WTC11 (cell line): ENCODE measurements at regions not wholly inside any gene's neighbourhood (a gene's known extent, or its start where the extent isn't known, plus 50 kb on each side); places are given as distances from the start of the nearest gene placed in this dataset.

ENCODE experiments used
- ATF1 ChIP-seq: sonication (generic); formaldehyde crosslinking; IDR thresholded peaks from 2 replicates; pipeline ENCODE4 v1.8.1; 2023; ENCODE audit warnings: mild to moderate bottlenecking, moderate library complexity, missing genetic modification reagents
- FOXK1 ChIP-seq: sonication (generic); formaldehyde crosslinking; IDR thresholded peaks from 2 replicates; pipeline ENCODE4 v1.8.0; 2022; ENCODE audit warnings: mild to moderate bottlenecking, moderate library complexity, missing genetic modification reagents
- GABPB1 ChIP-seq: sonication (generic); formaldehyde crosslinking; IDR thresholded peaks from 2 replicates; pipeline ENCODE4 v1.8.1; 2023; ENCODE audit warnings: mild to moderate bottlenecking, missing genetic modification reagents
- GRHL2 ChIP-seq: fragments of 250-450 bp; sonication (Bioruptor Pico); IDR thresholded peaks from 2 replicates; pipeline ENCODE4 v1.8.0; 2022; ENCODE audit warnings: mild to moderate bottlenecking, moderate library complexity; ENCODE audit not compliant: insufficient replicate concordance, severe bottlenecking
- KAT7 ChIP-seq: sonication (generic); formaldehyde crosslinking; IDR thresholded peaks from 2 replicates; pipeline ENCODE4 v1.8.1; 2023; ENCODE audit warnings: missing genetic modification reagents, mild to moderate bottlenecking, borderline replicate concordance
- NFYB ChIP-seq: sonication (generic); formaldehyde crosslinking; conservative IDR thresholded peaks from 2 replicates; pipeline ENCODE4 v1.8.0; 2022; ENCODE audit warnings: low read depth, missing genetic modification reagents
- NR1H2 ChIP-seq: sonication (generic); formaldehyde crosslinking; IDR thresholded peaks from 2 replicates; pipeline ENCODE4 v1.9.0; 2021; ENCODE audit warnings: mild to moderate bottlenecking, moderate library complexity, missing genetic modification reagents
- TP53 ChIP-seq: sonication (generic); formaldehyde crosslinking; IDR thresholded peaks from 2 replicates; pipeline ENCODE4 v1.8.1; 2023; ENCODE audit warnings: mild to moderate bottlenecking, missing genetic modification reagents
- TF ChIP-seq, protein P1 (sequence below): sonication (generic); formaldehyde crosslinking; IDR thresholded peaks from 2 replicates; pipeline ENCODE4 v1.8.1; 2022; ENCODE audit warnings: low read depth, mild to moderate bottlenecking, moderate library complexity, missing genetic modification reagents, borderline replicate concordance
- TF ChIP-seq, protein P2 (sequence below): fragments of 200-600 bp; IDR thresholded peaks from 2 replicates; pipeline ENCODE4 v1.8.0; 2022; ENCODE audit warnings: antibody characterized with exemption
- TF ChIP-seq, protein P3 (sequence below): sonication (generic); formaldehyde crosslinking; IDR thresholded peaks from 2 replicates; pipeline ENCODE4 v1.8.0; 2022; ENCODE audit warnings: mild to moderate bottlenecking, missing genetic modification reagents
- TF ChIP-seq, protein P4 (sequence below): sonication (generic); formaldehyde crosslinking; IDR thresholded peaks from 2 replicates; pipeline ENCODE4 v1.8.1; 2023; ENCODE audit warnings: mild to moderate bottlenecking, missing genetic modification reagents
- TF ChIP-seq, protein P5 (sequence below): sonication (generic); formaldehyde crosslinking; IDR thresholded peaks from 2 replicates; pipeline ENCODE4 v1.8.1; 2022; ENCODE audit warnings: missing genetic modification reagents, borderline replicate concordance
- TF ChIP-seq, protein P6 (sequence below): sonication (generic); formaldehyde crosslinking; IDR thresholded peaks from 2 replicates; pipeline ENCODE4 v1.8.1; 2022; ENCODE audit warnings: low read depth, missing genetic modification reagents, borderline replicate concordance

DNA sequence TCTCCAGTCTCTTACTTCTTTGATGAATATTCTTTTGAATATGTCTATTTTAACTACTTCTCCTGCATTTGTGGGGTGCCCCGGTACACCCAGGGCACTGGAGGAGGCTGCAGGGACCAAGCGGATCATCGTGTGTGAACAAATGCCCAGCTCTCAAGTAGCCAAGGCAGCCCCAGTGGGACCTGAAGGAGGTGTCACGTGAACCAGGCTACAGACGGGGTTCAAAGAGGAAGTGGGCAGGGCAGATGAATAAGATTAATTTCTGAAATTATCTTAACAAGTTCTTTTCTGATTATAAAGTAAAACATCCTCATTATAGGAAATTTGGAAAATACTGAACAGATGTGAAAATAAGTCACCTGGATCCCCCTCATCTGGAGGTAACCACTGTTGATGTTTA lies 78.4 kb upstream of the DUSP5 start:
- TF ChIP-seq, protein P1, sequence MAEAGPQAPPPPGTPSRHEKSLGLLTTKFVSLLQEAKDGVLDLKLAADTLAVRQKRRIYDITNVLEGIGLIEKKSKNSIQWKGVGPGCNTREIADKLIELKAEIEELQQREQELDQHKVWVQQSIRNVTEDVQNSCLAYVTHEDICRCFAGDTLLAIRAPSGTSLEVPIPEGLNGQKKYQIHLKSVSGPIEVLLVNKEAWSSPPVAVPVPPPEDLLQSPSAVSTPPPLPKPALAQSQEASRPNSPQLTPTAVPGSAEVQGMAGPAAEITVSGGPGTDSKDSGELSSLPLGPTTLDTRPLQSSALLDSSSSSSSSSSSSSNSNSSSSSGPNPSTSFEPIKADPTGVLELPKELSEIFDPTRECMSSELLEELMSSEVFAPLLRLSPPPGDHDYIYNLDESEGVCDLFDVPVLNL (CRISPR knock-in tag): no peak
- no peak for TF ChIP-seq FOXK1 (CRISPR knock-in tag)
- TF ChIP-seq, protein P2, sequence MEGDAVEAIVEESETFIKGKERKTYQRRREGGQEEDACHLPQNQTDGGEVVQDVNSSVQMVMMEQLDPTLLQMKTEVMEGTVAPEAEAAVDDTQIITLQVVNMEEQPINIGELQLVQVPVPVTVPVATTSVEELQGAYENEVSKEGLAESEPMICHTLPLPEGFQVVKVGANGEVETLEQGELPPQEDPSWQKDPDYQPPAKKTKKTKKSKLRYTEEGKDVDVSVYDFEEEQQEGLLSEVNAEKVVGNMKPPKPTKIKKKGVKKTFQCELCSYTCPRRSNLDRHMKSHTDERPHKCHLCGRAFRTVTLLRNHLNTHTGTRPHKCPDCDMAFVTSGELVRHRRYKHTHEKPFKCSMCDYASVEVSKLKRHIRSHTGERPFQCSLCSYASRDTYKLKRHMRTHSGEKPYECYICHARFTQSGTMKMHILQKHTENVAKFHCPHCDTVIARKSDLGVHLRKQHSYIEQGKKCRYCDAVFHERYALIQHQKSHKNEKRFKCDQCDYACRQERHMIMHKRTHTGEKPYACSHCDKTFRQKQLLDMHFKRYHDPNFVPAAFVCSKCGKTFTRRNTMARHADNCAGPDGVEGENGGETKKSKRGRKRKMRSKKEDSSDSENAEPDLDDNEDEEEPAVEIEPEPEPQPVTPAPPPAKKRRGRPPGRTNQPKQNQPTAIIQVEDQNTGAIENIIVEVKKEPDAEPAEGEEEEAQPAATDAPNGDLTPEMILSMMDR: no peak
- TF ChIP-seq, protein P3, sequence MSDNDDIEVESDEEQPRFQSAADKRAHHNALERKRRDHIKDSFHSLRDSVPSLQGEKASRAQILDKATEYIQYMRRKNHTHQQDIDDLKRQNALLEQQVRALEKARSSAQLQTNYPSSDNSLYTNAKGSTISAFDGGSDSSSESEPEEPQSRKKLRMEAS (CRISPR knock-in tag): no peak
- TF ChIP-seq NFYB: no peak
- TF ChIP-seq, protein P4, sequence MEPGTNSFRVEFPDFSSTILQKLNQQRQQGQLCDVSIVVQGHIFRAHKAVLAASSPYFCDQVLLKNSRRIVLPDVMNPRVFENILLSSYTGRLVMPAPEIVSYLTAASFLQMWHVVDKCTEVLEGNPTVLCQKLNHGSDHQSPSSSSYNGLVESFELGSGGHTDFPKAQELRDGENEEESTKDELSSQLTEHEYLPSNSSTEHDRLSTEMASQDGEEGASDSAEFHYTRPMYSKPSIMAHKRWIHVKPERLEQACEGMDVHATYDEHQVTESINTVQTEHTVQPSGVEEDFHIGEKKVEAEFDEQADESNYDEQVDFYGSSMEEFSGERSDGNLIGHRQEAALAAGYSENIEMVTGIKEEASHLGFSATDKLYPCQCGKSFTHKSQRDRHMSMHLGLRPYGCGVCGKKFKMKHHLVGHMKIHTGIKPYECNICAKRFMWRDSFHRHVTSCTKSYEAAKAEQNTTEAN: no peak
- no peak for TF ChIP-seq ATF1 (CRISPR knock-in tag)
- no peak for TF ChIP-seq GABPB1
- TF ChIP-seq GRHL2 (CRISPR knock-in tag): no peak
- TF ChIP-seq, protein P5, sequence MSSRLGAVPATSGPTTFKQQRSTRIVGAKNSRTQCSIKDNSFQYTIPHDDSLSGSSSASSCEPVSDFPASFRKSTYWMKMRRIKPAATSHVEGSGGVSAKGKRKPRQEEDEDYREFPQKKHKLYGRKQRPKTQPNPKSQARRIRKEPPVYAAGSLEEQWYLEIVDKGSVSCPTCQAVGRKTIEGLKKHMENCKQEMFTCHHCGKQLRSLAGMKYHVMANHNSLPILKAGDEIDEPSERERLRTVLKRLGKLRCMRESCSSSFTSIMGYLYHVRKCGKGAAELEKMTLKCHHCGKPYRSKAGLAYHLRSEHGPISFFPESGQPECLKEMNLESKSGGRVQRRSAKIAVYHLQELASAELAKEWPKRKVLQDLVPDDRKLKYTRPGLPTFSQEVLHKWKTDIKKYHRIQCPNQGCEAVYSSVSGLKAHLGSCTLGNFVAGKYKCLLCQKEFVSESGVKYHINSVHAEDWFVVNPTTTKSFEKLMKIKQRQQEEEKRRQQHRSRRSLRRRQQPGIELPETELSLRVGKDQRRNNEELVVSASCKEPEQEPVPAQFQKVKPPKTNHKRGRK (CRISPR knock-in tag): no peak
- TF ChIP-seq NR1H2 (CRISPR knock-in tag): no peak
- no peak for TF ChIP-seq KAT7 (CRISPR knock-in tag)
- TF ChIP-seq, protein P6, sequence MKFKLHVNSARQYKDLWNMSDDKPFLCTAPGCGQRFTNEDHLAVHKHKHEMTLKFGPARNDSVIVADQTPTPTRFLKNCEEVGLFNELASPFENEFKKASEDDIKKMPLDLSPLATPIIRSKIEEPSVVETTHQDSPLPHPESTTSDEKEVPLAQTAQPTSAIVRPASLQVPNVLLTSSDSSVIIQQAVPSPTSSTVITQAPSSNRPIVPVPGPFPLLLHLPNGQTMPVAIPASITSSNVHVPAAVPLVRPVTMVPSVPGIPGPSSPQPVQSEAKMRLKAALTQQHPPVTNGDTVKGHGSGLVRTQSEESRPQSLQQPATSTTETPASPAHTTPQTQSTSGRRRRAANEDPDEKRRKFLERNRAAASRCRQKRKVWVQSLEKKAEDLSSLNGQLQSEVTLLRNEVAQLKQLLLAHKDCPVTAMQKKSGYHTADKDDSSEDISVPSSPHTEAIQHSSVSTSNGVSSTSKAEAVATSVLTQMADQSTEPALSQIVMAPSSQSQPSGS (CRISPR knock-in tag): no peak
- no peak for TF ChIP-seq TP53
